ENCODE measurements at regions not wholly inside any gene's neighbourhood (a gene's known extent, or its start where the extent isn't known, plus 50 kb on each side); places are given as distances from the start of the nearest gene placed in this dataset.
"Not testable (repeated sequence)": the region's sequence is repeated elsewhere in the genome, so short reads cannot be mapped to it uniquely, and the experiment has no call there.

DNA sequence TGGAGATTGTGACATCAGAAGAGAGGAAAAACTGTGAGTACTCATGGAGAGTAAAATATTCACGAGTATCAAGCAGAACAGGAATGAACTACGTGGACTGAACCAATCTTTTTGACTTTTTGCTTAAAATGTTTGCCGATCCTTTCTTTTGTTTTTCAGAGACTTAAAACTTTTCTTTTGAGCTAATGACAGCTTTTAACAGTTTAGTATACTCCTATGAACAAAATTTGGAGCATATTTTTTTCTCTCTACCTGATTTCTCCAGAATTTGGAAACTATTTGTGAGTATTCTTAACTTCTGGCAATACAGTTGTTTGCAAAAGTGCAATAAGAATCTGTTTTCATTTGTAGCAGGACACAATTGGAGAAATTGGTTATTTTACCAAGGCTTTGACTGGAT, 786.3 kb downstream of the SORCS1 start:
- no peak for DNase-seq

DNA sequence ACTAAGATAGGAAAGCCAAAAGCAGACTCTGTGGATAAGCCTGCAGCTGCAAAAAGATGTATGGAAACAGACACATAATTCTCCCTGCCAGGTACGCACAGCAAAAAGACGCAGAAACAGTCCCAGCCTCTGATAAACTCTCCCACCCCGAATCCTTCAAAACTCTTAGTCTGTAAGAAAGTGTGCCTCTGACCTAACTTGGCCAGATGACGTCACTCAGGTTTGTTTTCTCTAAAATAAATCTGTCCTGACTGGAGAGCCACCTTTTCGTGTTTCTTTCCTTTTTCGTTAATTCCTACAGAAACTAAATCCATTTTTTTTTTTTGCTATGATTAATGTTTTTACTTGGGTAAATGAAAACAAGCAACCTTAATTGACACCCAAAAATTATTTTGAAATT, 793.8 kb downstream of the SORCS1 start:
- DNase-seq, result no peak

GRCh38 chr10:106360870-106361269, 803.6 kb downstream of the SORCS1 start:
- DNase-seq, result no peak

DNA sequence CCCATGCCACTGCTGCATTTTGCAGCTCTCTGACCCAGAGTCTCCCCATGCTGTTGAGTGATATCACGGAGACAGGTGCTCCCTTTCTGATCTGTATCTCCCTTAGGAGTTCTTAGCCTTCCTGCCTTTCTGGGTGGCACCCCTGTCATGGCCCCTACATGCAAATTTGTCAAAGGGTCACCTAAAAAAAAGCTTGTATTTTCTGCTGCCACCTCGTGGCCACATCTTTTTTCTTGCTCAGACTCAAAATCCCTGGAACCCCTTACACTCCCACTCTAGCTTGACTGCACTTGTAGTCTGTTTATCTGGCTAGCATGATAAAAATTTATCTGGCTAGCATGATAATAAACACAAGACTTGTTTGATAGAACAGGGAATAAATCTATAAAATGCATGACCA, 809.1 kb downstream of the SORCS1 start:
- no peak for DNase-seq

DNA sequence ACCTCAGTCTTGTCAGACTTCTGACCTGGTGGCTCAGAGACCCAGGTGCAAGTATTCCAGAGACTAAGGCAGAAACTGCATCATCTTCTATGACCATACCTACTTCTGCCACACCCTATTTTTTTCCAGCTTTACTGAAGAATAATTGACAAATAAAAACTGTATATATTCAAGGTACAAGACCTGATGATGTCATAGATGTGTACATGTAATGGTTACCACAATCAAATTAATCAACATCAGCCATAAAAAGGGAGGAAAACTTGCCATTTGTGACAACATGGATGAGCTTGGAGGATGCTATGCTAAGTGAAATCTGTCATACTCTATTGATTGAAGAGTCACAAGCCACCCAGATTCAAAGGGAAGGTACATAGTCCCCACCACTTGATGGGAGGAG, 815.6 kb downstream of the SORCS1 start:
- DNase-seq, result no peak

DNA sequence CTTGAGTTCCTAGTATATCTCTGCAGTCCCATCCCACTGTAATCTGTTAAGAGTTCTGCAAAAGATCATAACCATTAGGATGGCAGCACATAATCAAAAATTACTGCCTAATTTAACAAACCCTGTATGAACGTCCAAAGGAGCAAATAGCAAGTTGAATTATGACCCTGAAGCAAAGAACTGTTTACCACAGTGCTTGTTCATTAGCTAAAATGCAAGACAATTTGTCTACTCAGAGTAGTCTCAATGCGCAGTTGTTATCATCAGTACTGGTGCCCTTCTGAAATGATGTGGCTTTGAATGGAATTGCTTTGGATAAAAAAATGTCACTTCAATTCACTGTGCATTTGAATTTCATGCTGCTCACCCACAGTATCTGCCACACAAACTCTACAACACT, 817.0 kb downstream of the SORCS1 start:
- no peak for DNase-seq

GRCh38 chr10:106343539-106343938, 821.0 kb downstream of the SORCS1 start:
- not testable (repeated sequence) for DNase-seq

DNA sequence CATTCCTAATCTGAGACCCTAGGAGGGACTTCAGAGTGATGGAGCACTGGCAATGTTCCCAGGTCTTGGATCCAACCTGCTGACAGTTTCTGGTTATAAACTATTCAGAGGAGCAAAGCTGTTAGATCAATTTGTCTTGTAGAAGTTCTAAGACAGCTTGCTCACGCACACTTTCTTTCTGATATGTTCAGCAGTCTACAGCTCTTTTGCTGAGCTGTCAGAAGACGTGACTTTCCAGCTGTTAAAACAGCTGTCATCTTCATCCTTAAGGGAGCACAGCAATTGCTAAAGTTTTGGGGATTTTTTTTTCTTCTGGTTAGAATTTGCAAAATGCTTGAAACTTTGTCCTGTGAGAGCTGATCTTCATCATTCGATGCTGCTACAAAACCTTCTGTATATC, 823.1 kb downstream of the SORCS1 start:
- no peak for DNase-seq

DNA sequence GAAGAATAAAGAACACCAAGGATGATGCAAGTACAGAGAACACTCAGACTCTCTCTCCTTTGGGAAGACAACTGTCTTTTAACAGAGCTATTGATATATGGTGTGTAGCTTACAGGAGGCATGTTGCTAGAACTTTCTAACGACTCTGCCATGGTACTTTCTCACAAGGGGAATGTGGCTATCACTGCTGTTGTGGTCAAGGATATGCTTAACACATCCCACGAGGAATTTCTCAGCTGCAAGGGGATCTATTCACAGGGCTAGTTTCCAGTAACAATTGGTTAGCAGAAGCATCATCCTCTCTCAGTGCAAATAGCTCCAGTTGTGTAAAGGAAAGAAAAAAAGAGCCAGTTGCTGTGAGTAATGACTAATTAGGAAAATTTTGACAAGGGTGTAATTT, 826.0 kb downstream of the SORCS1 start:
- DNase-seq, result no peak

DNA sequence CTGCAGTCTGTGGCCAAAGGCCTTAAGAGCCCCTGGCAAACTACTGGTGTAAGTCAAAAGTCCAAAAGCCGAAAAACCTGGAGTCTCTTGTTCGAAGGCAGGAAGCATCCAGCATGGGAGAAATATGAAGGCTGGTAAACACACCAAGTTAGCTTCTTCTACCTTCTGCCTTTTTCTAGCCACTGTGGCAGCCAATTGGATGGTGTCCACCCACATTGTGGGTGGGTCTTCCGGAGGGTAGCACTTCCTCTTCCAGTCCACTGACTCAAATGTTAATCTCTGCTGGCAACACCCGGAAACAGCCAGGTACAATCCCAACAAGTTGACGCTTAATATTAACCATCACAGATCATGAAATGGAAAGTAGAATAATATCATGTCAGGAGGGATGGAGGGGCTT, 827.6 kb downstream of the SORCS1 start:
- no peak for DNase-seq

GRCh38 chr10:106327747-106328146, 836.8 kb downstream of the SORCS1 start:
- DNase-seq, result no peak

DNA sequence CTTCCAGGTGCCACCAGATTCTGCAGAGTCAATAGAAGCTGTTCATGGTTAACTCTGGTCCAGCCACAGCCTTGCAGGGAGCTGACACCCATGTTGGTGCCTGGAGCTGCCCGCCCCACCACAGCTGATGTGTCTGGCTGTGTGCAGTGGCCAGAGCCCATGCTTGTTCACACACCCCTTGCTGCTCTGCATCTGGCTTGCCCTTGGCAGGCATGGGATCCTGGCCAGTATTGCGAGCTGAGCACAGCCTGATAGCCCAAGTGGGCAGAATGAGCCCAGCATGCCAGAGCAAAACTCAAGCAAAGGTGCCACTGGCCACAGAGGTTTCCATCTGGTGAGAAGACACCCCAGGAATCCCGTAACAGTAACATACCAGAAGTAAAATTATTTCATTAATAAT, 843.6 kb downstream of the SORCS1 start:
- DNase-seq, result no peak

DNA sequence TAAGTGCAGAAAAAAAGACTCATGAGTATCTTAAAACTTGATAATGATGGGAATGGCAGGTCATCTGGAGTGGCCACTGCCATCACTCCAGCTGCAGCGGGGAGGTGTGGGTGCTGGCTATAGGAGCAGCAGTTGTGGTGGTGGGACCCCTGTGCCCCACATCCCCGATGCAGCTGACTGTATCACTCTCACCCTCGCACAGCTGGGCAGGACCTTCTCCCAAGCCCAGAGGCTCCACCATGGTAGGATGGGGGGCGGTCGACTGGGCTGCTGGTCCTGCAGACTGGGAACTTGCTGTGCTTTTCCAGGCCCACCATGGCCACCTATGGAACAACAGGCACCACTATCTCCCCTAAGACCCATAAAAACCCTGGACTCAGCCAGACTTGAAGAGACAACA, 844.4 kb downstream of the SORCS1 start:
- DNase-seq, result no peak

- no peak for DNase-seq
Measured at GRCh38 chr10:106317554-106317953, 847.0 kb downstream of the SORCS1 start.

DNA sequence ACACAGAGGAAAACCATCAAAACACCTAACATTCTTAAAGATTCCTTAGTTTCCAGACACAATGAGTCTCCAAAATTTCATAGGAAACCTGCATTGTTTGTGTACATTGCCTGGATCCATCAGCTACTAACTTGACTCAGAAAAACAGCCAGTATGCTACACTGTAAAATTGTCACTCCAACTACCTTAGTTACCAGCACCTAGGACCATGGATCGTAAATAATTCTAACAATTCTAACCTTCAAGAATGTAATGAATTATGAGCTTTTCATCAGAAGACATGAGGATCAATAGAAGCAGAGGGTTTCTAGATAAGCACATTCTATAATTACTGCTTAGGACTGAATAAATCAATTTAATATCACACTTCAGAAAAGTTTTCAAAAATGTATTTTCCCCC, 851.5 kb downstream of the SORCS1 start:
- DNase-seq, result no peak

GRCh38 chr10:106312087-106312486, 852.4 kb downstream of the SORCS1 start:
- no peak for DNase-seq

- no peak for DNase-seq
Measured at GRCh38 chr10:106311590-106311989, 852.9 kb downstream of the SORCS1 start.

DNA sequence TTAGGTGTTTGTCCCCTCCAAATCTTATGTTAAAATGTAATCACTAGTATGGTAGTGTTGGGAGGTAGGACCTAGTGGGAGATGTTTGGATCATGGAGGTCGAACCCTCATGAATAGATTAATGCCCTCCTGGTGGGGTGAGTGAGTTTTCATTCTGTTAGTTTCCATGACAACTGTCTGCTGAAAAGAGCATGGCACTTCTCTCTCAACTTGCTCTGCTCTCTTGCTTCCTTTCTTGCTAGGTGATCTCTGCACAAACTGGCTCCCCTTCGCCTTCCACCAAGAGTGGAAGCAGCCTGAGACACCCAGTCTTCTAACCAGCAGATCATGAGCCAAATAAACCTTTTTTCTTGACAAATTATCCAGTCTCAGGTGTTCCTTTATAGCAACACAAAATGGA, 853.9 kb downstream of the SORCS1 start:
- no peak for DNase-seq

- DNase-seq, result no peak
Measured at GRCh38 chr10:106309376-106309775, 855.1 kb downstream of the SORCS1 start.

DNA sequence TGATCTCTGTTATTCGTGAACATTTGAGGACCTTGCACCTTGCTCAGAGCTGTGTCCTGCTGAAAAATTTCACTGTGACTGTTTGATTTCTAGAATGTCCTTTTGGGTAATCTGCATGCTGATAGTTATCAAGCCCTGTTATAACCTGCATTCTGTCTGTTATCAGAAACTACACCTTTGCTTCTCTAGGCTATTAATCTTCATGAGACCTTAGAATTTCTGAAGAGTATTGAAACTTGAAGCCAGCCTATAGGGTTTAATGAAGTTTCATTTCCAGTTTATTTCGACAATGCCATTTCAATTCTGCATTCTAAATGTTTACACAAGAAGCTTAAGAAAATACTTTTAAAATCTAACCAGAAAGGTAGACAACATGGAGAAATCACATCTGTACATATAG, 856.2 kb downstream of the SORCS1 start:
- DNase-seq, result no peak

- DNase-seq, result no peak
Measured at GRCh38 chr10:106304056-106304455, 860.5 kb downstream of the SORCS1 start.

GRCh38 chr10:106302961-106303360, 861.5 kb downstream of the SORCS1 start:
- DNase-seq, result no peak

DNA sequence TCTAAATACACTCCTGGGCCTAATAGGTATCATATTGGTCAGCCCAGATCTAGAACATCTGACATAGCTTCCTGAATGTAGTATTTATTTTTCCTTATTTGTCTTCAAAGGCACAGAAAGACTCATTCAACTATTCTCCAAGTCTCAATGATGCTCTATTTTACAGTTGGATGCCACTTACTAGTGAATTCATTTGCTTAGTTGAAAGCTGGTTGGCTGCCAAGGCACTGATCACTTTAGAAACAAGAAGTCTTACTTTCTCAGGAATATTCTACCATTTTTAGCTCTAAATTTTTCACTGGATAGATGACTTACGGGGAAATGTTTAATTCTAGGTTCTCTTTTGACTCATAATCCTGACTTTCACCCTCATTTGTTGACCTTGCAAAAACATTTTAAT, 863.4 kb downstream of the SORCS1 start:
- no peak for DNase-seq

DNA sequence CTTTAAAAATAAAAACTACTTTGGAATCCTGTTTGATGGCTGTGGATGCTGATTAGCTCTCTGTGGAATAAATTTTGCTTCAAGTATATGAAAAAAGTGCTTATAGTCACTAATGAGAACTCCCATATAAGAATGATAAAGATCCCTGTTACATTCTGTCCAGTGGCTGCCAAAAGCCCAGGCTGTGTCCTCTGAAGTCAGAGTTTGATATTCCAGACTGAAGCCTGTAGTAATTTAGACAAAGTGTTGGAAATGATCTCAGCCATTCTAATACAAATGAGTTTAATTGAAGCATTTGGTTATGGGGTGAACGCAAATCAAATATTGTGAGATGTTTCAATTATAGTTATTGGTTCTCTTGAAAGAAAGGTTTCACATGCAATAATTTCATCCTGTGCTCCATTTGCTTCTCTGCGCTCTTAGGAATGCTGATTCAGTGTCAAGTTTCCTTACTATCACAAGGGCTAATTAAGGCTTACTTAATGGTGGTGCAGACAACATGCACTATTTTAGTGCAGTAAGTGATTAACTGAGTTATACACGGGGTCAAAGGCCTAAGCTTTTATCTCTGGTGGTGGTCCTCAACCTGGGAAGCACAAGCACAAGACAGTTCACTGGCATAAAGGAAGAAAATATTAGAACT, 867.6 kb downstream of the SORCS1 start:
- DNase-seq, result no peak

- no peak for DNase-seq
Measured at GRCh38 chr10:106284802-106285587, 879.5 kb downstream of the SORCS1 start.
